Liver (tissue), 8 donors: ENCODE measurements at regions not wholly inside any gene's neighbourhood (a gene's known extent, or its start where the extent isn't known, plus 50 kb on each side); places are given as distances from the start of the nearest gene placed in this dataset.

ENCODE experiments used
- DNase-seq: peaks from one replicate; pipeline ENCODE4 v3.0.0-alpha.2; 2017; ENCODE audit warnings: low spot score
- H3K27ac ChIP-seq, 2 donors: one replicate each; pipeline ENCODE4 v1.7.0; 2013; ENCODE audit warnings: inconsistent platforms in 2 of 2, low read length in 2 of 2, control low read depth in 1 of 2, low read depth in 1 of 2, mild to moderate bottlenecking in 1 of 2
- H3K27me3 ChIP-seq, 4 donors: one replicate each; pipeline versions ENCODE4 v1.6.1 to v1.7.0; 2013; ENCODE audit warnings: low read length in 3 of 4, inconsistent platforms in 1 of 4, mild to moderate bottlenecking in 1 of 4, moderate library complexity in 1 of 4; ENCODE audit not compliant: control insufficient read depth in 4 of 4, insufficient read depth in 4 of 4
- H3K36me3 ChIP-seq, 4 donors: one replicate each; pipeline versions ENCODE4 v1.6.1 to v1.7.0; 2013; ENCODE audit warnings: low read length in 3 of 4, mild to moderate bottlenecking in 3 of 4, low read depth in 1 of 4, moderate library complexity in 1 of 4; ENCODE audit not compliant: control insufficient read depth in 4 of 4, insufficient read depth in 3 of 4
- H3K4me1 ChIP-seq, 4 donors: one replicate each; pipeline versions ENCODE4 v1.6.1 to v1.7.0; 2013; ENCODE audit warnings: low read length in 3 of 4, mild to moderate bottlenecking in 3 of 4, moderate library complexity in 1 of 4; ENCODE audit not compliant: control insufficient read depth in 4 of 4, insufficient read depth in 4 of 4
- H3K4me3 ChIP-seq, 3 donors: one replicate each; pipeline versions ENCODE4 v1.6.1 to v1.7.0; 2013; ENCODE audit warnings: low read length in 3 of 3, control low read depth in 1 of 3, low read depth in 1 of 3, mild to moderate bottlenecking in 1 of 3
- H3K9ac ChIP-seq, 2 donors: one replicate each; pipeline ENCODE4 v1.7.0; 2013; ENCODE audit warnings: low read length in 2 of 2, mild to moderate bottlenecking in 2 of 2, moderate library complexity in 2 of 2, control low read depth in 1 of 2, low read depth in 1 of 2
- H3K9me3 ChIP-seq, 4 donors: one replicate each; pipeline versions ENCODE4 v1.6.1 to v1.7.0; 2013; ENCODE audit warnings: low read length in 3 of 4; ENCODE audit not compliant: control insufficient read depth in 4 of 4
- CTCF ChIP-seq: fragments of 150-350 bp; IDR thresholded peaks from 2 replicates; pipeline ENCODE4 v1.5.1; 2017; ENCODE audit warnings: improper control_type of control experiment, low read depth, low read length; ENCODE audit not compliant: missing input control
- EGR1 ChIP-seq, 2 donors: IDR thresholded peaks; 2 replicates each; pipeline ENCODE4 v1.6.1; 2016 to 2018; ENCODE audit warnings: antibody characterized with exemption in 2 of 2, low read depth in 2 of 2
- FOXA1 ChIP-seq: IDR thresholded peaks from 2 replicates; pipeline ENCODE4 v1.6.1; 2016; ENCODE audit warnings: antibody characterized with exemption
- FOXA2 ChIP-seq: IDR thresholded peaks from 2 replicates; pipeline ENCODE4 v1.6.1; 2016; ENCODE audit warnings: antibody characterized with exemption
- GABPA ChIP-seq, 2 donors: IDR thresholded peaks in 1 of 2; conservative IDR thresholded peaks in 1 of 2; 2 replicates each; pipeline ENCODE4 v1.6.1; 2016; ENCODE audit warnings: antibody characterized with exemption in 2 of 2, mild to moderate bottlenecking in 1 of 2, moderate library complexity in 1 of 2
- HNF4A ChIP-seq, 2 donors: conservative IDR thresholded peaks; 2 replicates each; pipeline ENCODE4 v1.6.1; 2016; ENCODE audit warnings: antibody characterized with exemption in 2 of 2, mild to moderate bottlenecking in 2 of 2
- HNF4G ChIP-seq: IDR thresholded peaks from 2 replicates; pipeline ENCODE4 v1.6.1; 2016; ENCODE audit warnings: antibody characterized with exemption
- JUND ChIP-seq, 2 donors: IDR thresholded peaks; 2 replicates each; pipeline ENCODE4 v1.6.1; 2016; ENCODE audit warnings: antibody characterized with exemption in 2 of 2
- NR2F2 ChIP-seq: IDR thresholded peaks from 2 replicates; pipeline ENCODE4 v1.6.1; 2016; ENCODE audit warnings: antibody characterized with exemption
- RAD21 ChIP-seq, 2 donors: IDR thresholded peaks; 2 replicates each; pipeline ENCODE4 v1.6.1; 2016; ENCODE audit warnings: antibody characterized with exemption in 2 of 2, mild to moderate bottlenecking in 2 of 2
- REST ChIP-seq: IDR thresholded peaks from 2 replicates; pipeline ENCODE4 v1.6.1; 2016; ENCODE audit warnings: antibody characterized with exemption, mild to moderate bottlenecking
- RXRA ChIP-seq, 2 donors: IDR thresholded peaks; 2 replicates each; pipeline ENCODE4 v1.6.1; 2017 to 2018; ENCODE audit warnings: antibody characterized with exemption in 2 of 2, mild to moderate bottlenecking in 1 of 2
- SP1 ChIP-seq: IDR thresholded peaks from 2 replicates; pipeline ENCODE4 v1.6.1; 2018; ENCODE audit warnings: antibody characterized with exemption, mild to moderate bottlenecking
- TAF1 ChIP-seq: conservative IDR thresholded peaks from 2 replicates; pipeline ENCODE4 v1.6.1; 2016; ENCODE audit warnings: antibody characterized with exemption, mild to moderate bottlenecking
- YY1 ChIP-seq: IDR thresholded peaks from 2 replicates; pipeline ENCODE4 v1.6.1; 2016; ENCODE audit warnings: antibody characterized with exemption, mild to moderate bottlenecking
- ZBTB33 ChIP-seq: IDR thresholded peaks from 2 replicates; pipeline ENCODE4 v1.6.1; 2016; ENCODE audit warnings: antibody characterized with exemption
- WGBS: extraction: QIAGEN DNeasy Blood & Tissue Kit; methylation state at CpG from one replicate; pipeline ENCODE4 v1.1.7; 2013; 5-methylcytosine and 5-hydroxymethylcytosine counted together
- TF ChIP-seq, protein P1 (sequence below): IDR thresholded peaks from 2 replicates; pipeline ENCODE4 v1.6.1; 2016; ENCODE audit warnings: antibody characterized with exemption
- TF ChIP-seq, protein P2 (sequence below): IDR thresholded peaks from 2 replicates; pipeline ENCODE4 v1.6.1; 2016; ENCODE audit warnings: antibody characterized with exemption
- donor health status: healthy.
- donor health status: healthy.
- donor health status: healthy.
- donor health status: healthy.
- donor health status: healthy.

GRCh38 chr10:36496758-36497157 is 628.6 kb upstream of the ANKRD30A start:
- Histone ChIP-seq H3K4me1 (no peaks in the 10 kb centered on the region), H3K4me3 (no peak overlapping the region), H3K36me3 (no peaks in the 10 kb centered on the region), H3K27ac (no peak overlapping the region), H3K9ac (no peak overlapping the region), H3K27me3 (no peaks in the 10 kb centered on the region), H3K9me3 (no peaks in the 10 kb centered on the region)
- WGBS = 86% methylated on average over 1 of the region's 1 CpG
- no peak for DNase-seq
- TF ChIP-seq RXRA (IDR thresholded peaks at IDR 0.05) = no peak
- TF ChIP-seq RAD21 (IDR thresholded peaks at IDR 0.05) = no peak
- no peak for TF ChIP-seq TAF1
- TF ChIP-seq, protein P1, sequence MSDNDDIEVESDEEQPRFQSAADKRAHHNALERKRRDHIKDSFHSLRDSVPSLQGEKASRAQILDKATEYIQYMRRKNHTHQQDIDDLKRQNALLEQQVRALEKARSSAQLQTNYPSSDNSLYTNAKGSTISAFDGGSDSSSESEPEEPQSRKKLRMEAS = no peak
- no peak for TF ChIP-seq HNF4A (conservative IDR thresholded peaks at IDR 0.05)
- TF ChIP-seq, protein P2, sequence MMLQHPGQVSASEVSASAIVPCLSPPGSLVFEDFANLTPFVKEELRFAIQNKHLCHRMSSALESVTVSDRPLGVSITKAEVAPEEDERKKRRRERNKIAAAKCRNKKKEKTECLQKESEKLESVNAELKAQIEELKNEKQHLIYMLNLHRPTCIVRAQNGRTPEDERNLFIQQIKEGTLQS = no peak
- no peak for TF ChIP-seq FOXA2
- TF ChIP-seq GABPA (IDR thresholded peaks at IDR 0.05 in 1 of 2, conservative IDR thresholded peaks at IDR 0.05 in 1 of 2) = no peak
- no peak for TF ChIP-seq JUND (IDR thresholded peaks at IDR 0.05)

DNA sequence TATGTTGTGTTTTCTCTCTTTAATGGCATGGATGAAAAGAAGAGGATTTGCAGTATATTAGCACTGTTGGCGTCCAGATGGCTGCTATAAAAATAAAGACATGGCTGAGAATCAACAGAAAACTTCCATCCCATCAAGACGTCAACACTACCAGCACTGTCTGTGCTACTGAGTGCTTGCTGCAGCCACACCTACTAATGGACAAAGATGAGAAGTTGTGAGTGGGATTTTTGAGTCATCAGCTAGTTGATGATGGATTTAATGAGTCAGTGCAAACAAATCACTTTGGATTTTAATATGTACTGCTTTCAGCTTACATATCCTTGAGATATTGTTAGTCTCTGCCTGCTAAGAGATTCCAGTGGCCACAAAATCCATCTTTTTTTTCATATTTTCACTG is 631.0 kb upstream of the ANKRD30A start:
- H3K9ac ChIP-seq = no peak overlapping the region
- no peak for TF ChIP-seq YY1
- no peak for TF ChIP-seq TAF1
- TF ChIP-seq GABPA (IDR thresholded peaks at IDR 0.05 in 1 of 2, conservative IDR thresholded peaks at IDR 0.05 in 1 of 2) = no peak
- TF ChIP-seq JUND (IDR thresholded peaks at IDR 0.05) = no peak
- TF ChIP-seq NR2F2 = no peak
- TF ChIP-seq, protein P1 = no peak
- TF ChIP-seq FOXA1 = no peak
- no peak for TF ChIP-seq HNF4G
- no peak for TF ChIP-seq EGR1 (IDR thresholded peaks at IDR 0.05; ENCODE audit: low read depth in 2 of 2)
- TF ChIP-seq FOXA2 = no peak
- TF ChIP-seq CTCF = no peak
- TF ChIP-seq, protein P2 = no peak
- TF ChIP-seq SP1 = no peak
- TF ChIP-seq REST = no peak
- no peak for TF ChIP-seq RXRA (IDR thresholded peaks at IDR 0.05)
- TF ChIP-seq ZBTB33 = no peak
- H3K27me3 ChIP-seq = no peaks in the 10 kb centered on the region
- H3K4me3 ChIP-seq = no peak overlapping the region
- no peak for DNase-seq
- no peaks in the 10 kb centered on the region for H3K9me3 ChIP-seq
- WGBS = 65% methylated on average over 2 of the region's 2 CpGs
- no peak overlapping the region for H3K27ac ChIP-seq
- no peaks in the 10 kb centered on the region for H3K36me3 ChIP-seq
- no peaks in the 10 kb centered on the region for H3K4me1 ChIP-seq
